ENCODE measurements at regions not wholly inside any gene's neighbourhood (a gene's known extent, or its start where the extent isn't known, plus 50 kb on each side); places are given as distances from the start of the nearest gene placed in this dataset.

DNA sequence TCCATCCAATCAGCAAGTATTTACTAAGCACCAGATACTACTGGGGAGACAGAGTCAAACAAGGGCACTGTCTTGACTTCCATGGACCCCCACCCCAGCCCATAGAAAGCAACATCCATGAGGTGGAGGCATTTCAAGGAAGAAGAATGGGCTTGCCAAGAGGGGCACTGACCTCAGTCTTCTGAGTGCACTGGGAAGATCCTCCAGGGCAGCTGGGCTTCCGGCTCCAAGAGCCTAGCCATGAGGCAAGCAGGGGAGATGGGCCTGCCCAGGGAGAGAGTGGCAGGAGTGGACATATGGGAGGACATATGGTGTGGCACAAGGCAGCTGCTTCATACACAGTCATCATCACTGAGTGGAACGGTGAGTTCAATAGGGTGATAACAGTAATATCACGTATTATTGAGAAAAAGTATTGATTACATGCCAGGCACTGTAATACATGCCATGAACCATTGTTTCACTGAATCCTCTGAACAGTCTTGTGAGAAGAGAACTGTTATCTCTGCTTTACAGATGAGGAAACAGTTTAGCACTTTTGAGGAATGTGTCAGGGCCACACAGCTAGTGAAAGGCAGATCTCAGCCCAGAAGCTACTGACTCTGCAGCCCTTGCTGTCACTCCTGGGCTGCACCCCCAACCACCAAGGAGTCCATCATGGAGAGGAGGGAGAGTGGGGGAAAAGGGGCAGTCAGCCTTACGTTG lies 331.7 kb upstream of the ZMIZ1 start:
- no peak for DNase-seq

DNA sequence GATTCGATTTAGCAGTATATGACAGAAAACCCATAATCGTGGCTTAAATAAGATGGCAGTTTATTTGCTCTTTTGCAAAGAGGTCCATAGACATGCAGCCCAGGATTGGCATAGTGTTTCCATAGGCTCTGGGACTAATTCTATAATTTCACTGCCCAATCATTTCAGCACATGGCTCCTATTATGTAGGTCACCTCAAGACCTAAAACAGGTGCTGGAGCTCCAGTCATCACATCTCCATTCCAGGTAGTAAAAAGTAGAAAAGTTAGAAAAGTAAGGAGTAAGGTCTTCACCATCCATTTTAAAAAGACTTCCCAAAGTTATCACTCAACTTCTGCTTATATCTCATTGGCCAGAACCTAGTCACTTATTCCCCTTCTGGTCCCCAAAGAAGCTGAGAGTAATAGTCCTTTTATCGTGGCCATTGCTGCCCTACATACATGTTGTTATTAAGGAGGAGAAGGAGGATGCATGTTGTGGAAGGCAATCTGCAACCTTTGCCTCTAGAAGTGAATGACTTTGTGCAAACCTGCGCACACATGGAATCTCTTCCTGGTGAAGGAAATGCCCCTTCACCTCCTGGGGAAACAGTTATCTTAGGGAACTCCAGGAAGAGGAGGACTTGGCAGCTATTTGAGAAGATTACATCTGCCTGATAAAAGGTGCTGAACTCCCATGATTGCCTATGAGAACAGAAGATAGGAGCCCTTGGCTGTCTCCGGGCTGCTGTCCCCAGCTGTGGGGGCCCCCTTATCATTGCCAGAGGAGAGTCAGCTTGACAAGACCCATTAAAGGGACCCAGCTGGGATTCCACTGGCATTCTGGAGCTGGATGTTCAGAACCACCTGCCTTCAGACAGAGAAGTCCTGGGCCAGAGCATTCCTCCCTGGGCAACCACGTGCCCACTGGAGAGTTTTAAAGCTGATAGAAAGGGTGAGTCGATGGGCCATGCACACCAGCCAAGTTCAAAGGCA lies 330.6 kb upstream of the ZMIZ1 start:
- DNase-seq: no peak

DNA sequence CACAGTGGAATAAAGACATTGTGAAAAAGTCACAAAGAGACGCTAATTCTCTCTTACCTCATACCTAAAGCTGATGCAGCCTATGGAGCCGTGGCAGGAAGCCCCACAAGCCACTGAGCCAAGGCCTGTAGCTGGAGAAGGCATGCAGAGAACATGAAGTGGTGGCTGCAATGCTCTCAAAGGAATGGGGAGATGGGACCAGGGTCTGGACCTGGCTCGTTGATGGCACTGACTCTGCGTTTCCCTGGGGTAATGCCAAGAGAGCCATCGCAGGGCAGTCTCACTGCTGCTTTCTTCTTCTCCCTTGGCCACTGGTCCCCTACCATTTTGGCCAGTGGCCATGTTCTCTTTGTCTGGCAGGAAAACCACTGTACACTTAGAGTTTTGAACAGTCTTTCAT lies 329.9 kb upstream of the ZMIZ1 start:
- DNase-seq: no peak

DNA sequence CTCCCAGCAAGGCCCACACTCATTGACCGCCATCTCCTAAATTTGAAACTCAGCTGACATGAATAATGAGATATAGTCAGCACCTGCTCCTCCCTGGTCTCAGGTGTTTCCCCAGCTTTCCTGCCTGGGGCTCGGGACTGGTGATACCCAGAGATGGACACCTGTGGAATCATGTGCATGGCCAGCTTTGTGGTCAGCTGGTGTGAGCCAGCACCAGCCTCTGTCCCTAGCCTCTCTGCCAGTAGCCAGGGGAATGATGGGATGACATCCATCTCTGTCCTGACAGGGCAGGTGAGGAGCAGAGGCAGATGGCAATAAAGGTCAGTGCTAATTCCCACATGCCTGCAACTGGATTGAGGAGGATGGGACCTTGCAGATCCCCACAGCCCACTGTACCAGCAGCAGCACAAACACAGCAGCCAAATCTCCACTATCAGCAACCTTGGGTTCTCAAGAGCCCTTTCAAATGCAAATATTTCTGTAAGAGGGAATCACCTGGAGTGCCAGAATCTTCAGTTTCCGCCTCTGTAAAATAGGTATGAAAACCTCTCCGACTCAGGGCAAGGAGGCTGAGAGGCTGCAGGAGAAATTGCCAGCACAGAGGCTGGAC lies 329.2 kb upstream of the ZMIZ1 start:
- no peak for DNase-seq

DNA sequence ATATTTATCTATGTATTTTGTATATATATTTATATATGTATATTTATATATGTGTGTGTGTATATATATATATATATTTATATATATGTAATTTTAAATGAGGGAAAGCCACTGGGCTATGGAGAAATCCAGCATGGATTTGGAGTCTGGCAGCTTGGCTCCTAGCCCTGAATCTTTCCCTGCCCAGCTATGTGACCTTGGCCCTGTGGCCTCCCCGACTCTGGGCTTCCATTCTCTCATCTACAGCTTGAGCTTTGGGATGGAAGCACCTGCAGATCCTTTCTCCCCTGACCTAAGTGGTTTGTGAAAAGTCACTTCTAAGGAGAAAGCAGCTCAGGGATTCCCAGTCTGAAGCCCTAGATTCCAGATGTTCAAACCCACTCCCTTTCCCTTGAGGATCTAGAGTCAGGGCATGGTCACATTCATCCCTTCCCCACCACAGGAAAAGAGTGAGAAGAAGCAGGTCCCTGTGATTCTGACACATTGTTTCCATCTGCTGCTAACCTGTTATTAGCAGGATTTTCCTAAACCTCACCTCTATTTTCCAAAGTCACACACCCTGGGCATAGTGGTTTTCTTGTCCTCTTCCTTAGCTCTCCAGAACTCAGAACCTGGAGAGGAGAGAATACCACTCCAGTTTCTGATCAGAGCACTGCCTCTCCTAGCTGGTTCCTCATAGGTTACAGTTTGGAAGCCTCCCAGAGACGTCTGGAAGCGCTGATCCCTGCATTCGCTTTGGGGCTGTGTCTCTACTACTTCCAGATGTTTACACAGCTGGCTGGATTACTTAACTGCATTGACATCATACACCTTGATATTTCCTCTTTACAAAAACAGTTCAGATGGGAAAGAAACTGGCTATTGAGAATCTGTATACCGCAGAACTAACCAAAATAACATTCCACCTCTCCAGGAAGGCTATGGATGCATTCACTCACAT lies 327.5 kb upstream of the ZMIZ1 start:
- DNase-seq: peak; percentile 2

DNA sequence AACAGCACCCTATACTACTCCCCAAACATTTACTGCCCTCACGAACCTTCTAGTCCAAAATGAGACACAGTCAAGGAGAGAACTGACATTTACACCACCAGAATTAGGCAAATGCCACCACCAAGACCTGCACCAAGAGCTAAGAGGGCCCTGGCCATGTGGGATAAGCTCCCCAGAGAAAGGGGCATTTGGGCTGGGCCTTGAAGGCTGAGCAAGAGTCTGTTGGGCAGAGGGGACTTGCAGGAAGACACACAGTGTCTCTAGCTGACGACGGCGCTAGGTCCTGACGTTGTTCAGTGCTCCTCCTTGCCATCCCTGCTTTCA lies 326.4 kb upstream of the ZMIZ1 start:
- DNase-seq: no peak

DNA sequence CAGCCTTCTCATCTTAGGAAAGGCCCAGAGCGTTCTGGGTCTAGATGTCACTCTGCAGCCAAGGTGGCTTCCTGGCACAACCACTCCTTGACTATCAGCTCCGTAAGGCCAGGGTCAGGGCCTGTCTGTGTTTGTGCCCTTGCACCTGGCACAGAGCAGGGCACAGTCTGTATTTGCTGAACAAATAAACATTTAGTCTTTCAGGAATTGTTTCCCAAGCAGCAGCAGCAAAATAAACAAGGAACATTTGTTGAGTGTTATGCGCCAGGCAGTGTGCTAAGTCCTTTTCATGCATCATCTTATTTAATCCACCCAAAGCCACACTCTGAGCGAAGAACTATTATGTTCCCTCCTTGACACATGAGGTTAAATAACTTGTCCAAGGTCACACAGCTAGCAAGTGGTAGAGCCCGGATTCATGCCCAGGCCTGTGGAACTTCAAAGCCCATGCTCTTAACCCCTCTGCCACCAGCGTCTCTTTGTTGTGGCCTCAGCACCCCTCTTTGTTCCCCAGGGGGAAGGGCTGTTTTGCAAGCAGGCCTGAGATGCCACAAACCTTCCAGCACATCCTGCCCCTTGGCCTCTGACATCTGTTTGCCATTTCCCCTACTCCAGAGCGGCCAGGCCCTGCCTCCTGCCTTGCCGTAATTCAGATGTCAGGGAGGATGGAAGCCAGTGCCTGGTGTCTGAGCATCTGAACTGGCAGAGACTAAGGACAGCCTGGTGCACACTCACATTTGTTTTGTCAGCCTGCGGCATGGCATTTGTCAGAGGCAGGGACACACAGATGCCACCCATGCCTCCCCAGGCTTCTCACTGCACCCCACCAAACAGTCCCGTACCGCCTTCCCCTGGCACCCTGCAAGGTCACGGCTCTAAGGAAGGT lies 325.8 kb upstream of the ZMIZ1 start:
- DNase-seq: no peak

- no peak for DNase-seq
Observed at GRCh38 chr10:78744056-78744455, 324.7 kb upstream of the ZMIZ1 start.

DNA sequence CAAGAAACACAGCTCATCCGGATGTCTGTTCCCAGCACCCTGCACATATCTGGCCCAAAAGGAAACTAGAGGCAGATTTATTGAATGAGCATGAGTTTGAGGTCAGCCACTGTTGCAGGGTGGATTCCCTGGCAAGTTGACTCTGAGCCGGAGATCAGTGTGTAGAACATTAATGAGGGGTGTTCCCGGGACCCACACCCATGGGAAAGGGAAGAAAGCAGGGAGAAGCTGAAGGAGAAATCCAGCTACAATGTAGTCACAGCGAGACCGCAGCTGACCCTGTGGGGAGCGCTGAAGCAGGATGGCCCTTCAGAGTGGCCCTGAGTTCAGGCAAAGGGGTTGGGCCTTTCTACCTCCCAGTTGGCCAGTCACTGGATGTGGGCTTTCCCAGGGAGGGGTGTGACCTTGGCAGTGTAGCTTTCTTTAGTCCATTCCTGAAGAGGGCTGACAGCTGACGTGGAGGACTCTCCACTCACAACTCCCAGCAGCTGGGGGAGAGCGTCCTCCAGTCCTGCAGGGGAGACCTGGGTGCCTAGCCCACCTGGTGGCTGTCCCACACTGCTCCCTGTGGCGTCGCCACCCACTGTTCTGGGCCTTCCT lies 324.2 kb upstream of the ZMIZ1 start:
- DNase-seq: no peak

DNA sequence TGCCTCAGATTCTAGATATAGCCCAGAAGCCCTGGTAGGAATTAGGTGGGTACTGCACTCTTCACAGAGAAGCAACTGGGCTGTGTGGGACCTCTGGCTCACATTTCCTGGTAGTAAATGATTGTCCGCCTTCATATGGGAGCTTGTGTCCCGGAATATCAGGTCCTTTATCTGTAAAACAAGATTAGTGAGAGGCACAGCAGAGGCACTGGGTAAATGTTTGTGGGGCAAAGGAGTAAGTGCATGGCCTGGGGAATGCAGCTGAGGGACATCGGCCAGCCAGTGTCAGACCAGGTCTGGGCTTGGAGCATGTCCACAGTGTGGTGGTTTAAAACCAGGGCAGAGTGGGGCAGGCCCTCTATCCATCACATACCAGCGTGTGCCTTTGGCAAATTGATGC lies 323.3 kb upstream of the ZMIZ1 start:
- DNase-seq: no peak

DNA sequence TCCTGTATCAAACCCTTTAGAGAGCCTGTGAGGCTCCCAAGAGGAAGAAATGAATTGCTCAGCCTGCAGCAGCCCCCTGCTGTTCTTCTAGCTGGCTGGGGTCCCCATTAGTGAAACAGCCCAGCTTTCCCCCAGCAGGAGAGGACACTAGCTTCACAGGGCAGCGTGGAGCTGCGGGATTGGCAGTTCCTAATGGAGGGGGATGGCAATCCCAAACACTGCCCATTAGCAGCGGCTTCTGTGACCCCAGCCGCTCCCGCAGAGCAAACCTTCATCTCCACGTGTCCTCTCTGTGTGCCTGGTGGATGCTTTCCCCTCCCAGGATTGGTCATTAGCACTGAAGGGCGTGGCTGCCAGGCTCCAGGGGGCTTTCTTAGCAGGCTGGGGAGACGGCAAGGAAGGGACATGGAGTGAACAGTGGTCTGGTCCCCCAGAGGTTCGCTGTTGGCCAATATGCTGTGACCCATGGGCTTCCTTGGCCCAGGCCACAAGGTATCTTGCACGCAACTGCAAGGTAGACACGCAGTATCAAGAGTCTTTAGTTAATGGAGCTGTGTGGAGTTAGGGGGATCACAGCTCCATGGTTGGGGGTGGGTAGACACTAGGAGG lies 322.5 kb upstream of the ZMIZ1 start:
- DNase-seq: no peak

GRCh38 chr10:78747401-78748234 lies 321.1 kb upstream of the ZMIZ1 start:
- DNase-seq: no peak

DNA sequence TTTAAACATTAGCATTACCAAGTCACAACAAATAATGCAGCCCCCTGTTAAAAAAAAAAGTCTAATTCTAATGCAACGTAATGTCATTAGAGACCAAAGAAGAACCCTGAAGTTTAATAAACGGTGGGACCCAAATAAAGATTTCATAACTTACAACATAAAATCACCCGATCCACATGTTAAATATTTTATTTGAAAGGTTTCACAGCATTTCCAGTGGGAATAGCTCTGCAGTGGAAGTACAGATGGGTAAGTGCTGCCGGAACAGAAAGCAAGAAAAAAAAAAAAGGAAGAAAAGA lies 320.6 kb upstream of the ZMIZ1 start:
- no peak for DNase-seq

DNA sequence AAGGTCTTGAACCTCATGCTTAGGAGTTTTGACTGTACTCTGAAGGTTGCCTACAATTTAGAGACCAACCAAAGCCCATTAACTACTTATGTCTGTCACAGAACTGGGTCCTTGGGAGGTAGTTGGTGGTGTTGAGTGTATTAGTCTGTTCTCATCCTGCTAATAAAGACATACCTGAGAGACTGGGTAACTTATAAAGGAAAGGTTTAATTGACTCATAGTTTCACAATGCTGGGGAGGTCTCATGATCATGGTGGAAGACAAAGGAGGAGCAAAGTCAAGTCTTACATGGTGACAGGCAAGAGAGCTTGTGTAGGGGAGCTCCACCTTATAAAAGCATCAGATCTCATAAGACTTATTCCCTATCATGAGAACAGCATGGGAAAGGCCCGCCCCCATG lies 319.6 kb upstream of the ZMIZ1 start:
- DNase-seq: no peak

DNA sequence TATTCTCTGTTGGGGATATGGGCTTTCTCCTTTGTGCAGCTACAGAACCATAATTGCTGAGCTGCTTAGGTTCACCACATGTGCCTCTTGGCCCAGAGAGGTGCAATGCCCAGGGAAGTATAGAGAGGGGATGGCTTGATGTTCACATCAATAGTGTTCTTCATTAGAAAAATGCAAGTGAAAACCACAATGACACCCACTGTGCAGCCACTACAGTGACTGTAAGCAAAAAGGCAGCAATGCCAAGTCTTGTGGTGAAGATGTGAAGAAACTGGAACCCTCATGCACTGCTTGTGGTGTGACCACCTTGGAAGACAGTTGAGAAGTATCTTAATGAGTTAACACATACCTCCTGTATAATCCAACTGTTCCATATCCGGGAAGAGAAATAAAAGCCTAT lies 318.9 kb upstream of the ZMIZ1 start:
- DNase-seq: no peak

DNA sequence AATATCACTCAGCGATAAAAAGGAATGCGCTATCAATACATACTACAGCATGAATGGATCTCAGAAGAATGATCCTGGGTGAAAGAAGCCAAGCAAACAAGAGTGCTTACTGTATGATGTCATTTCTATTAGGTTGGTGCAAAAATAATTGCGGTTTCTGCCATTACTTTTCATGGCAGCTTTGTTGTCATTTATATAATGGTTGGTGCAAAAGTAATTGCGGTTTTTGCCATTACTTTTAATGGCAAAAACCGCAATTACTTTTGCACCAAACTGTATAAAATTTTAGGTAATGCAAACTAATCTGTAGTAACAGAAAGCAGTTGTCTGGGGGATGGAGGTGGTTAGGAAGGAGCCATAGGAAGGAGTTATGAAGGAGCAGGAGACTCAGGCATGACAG lies 318.3 kb upstream of the ZMIZ1 start:
- no peak for DNase-seq

DNA sequence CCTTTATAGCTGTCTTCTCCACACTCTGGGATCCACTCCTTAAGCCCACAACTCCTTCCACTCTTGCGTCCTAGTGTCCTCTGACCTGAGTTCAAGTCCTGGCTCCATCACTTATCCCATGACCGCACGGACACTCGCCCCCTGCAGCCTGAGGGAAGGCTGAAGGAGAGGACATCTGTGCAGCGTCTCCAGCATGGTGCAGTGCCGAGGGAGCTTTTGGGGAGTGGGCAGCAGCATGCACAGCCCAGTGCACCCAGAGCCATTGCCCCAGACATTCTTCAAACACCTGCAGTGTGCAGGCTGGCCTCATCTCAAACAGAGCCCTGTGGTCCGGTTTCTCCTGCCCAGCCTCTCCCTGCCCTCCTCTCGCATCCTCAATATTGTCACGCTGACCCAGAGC lies 317.1 kb upstream of the ZMIZ1 start:
- no peak for DNase-seq

- DNase-seq: no peak
Observed at GRCh38 chr10:78752221-78752620, 316.5 kb upstream of the ZMIZ1 start.

DNA sequence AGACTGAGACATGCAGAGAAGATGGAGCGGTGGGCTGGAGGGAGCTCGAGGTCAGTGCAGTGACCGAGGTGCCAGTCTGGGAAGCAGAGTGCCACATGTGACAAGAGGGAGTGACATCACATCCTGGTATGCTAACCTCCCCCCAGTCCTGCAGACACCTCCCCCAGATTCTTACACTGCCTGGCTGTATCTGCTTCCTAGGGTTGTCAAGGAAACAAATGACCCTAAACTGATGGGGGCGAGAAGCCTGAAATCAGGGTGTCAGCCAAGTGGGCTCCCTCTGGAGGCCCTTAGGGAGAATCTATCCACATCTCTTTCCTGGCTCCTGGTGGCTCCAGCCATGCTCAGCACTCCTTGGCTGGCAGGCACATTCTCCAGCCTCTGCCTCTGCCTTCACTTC lies 316.1 kb upstream of the ZMIZ1 start:
- no peak for DNase-seq
